ENCODE measurements at regions not wholly inside any gene's neighbourhood (a gene's known extent, or its start where the extent isn't known, plus 50 kb on each side); places are given as distances from the start of the nearest gene placed in this dataset.
"Not testable (repeated sequence)": the region's sequence is repeated elsewhere in the genome, so short reads cannot be mapped to it uniquely, and the experiment has no call there.

DNA sequence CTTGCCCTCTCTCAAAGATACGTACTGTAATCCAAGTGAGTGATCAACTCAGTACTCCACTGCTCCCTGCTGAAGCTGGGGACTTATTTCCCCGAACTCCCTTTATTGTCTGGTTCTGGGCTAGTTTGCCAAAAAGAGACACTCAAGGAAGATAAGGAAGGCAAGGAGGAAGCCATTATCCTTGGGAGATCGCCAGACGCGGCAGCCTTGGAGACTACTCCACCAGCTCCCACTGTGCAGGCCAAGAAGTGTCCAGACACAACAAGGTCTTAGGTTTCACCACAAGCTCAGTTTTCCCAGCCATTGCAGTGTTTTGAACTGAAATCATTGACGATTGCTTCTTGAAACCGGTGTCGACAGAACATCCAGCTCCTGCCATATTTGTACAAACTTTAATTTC is 439.6 kb upstream of the UBE2E3 start:
- Histone ChIP-seq H3K4me3 (no peak overlapping the region), H3K9me3 (no peaks in the 10 kb centered on the region), H3K27me3 (no peaks in the 10 kb centered on the region), H3K27ac (no peak overlapping the region), H3K36me3 (no peaks in the 10 kb centered on the region), H3K4me1 (no peaks in the 10 kb centered on the region)
- no peak for DNase-seq
- TF ChIP-seq CTCF (IDR thresholded peaks at IDR 0.05), result no peak
- no peak for TF ChIP-seq POLR2A (IDR thresholded peaks at IDR 0.05)

GRCh38 chr2:180539541-180539940 is 440.9 kb upstream of the UBE2E3 start:
- Histone ChIP-seq H3K27ac (no peak overlapping the region), H3K36me3 (no peaks in the 10 kb centered on the region), H3K27me3 (no peaks in the 10 kb centered on the region), H3K4me3 (no peak overlapping the region), H3K9me3 (no peaks in the 10 kb centered on the region), H3K4me1 (no peaks in the 10 kb centered on the region)
- DNase-seq, result no peak
- TF ChIP-seq POLR2A (IDR thresholded peaks at IDR 0.05), result no peak
- TF ChIP-seq CTCF (IDR thresholded peaks at IDR 0.05), result no peak

GRCh38 chr2:180535289-180535688 is 445.1 kb upstream of the UBE2E3 start:
- DNase-seq, result no peak
- H3K36me3 ChIP-seq, result no peaks in the 10 kb centered on the region
- TF ChIP-seq CTCF (IDR thresholded peaks at IDR 0.05), result no peak
- no peak for TF ChIP-seq POLR2A (IDR thresholded peaks at IDR 0.05)
- no peaks in the 10 kb centered on the region for H3K27me3 ChIP-seq
- H3K4me1 ChIP-seq, result no peaks in the 10 kb centered on the region
- H3K4me3 ChIP-seq, result no peak overlapping the region
- H3K27ac ChIP-seq, result no peak overlapping the region
- no peaks in the 10 kb centered on the region for H3K9me3 ChIP-seq

DNA sequence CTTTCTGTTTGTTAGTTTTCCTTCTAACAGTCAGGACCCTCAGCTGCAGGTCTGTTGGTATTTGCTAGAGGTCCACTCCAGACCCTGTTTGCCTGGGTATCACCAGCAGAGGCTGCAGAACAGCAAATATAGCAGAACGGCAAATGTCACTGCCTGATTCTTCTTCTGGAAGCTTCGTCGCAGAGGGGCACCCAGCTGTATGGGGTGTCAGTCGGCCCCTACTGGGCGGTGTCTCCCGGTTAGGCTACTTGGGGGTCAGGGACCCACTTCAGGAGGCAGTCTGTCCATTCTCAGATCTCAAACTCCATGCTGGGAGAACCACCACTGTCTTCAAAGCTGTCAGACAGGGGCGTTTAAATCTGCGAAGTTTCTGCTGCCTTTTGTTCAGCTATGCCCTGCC is 448.6 kb upstream of the UBE2E3 start:
- DNase-seq, H3K4me1 ChIP-seq, H3K36me3 ChIP-seq, H3K9me3 ChIP-seq, H3K4me3 ChIP-seq, H3K27ac ChIP-seq, H3K27me3 ChIP-seq: not testable (repeated sequence)

GRCh38 chr2:180524499-180524898 is 455.9 kb upstream of the UBE2E3 start:
- no peak for DNase-seq
- Histone ChIP-seq H3K4me1 (no peaks in the 10 kb centered on the region), H3K27me3 (no peaks in the 10 kb centered on the region), H3K9me3 (no peaks in the 10 kb centered on the region), H3K27ac (no peak overlapping the region), H3K4me3 (no peak overlapping the region), H3K36me3 (no peaks in the 10 kb centered on the region)
- TF ChIP-seq POLR2A (IDR thresholded peaks at IDR 0.05) (no peak), CTCF (IDR thresholded peaks at IDR 0.05) (no peak)

GRCh38 chr2:180523621-180524340 is 456.6 kb upstream of the UBE2E3 start:
- H3K9me3 ChIP-seq, result no peaks in the 10 kb centered on the region
- no peak for TF ChIP-seq CTCF (IDR thresholded peaks at IDR 0.05)
- no peak for TF ChIP-seq POLR2A (IDR thresholded peaks at IDR 0.05)
- no peak for DNase-seq
- no peak overlapping the region for H3K4me3 ChIP-seq
- H3K36me3 ChIP-seq, result no peaks in the 10 kb centered on the region
- no peaks in the 10 kb centered on the region for H3K27me3 ChIP-seq
- H3K27ac ChIP-seq, result no peak overlapping the region
- H3K4me1 ChIP-seq, result no peaks in the 10 kb centered on the region

Data from Peyer's patch (tissue), 4 donors.